Ovary (tissue), 7 donors: ENCODE measurements at regions not wholly inside any gene's neighbourhood (a gene's known extent, or its start where the extent isn't known, plus 50 kb on each side); places are given as distances from the start of the nearest gene placed in this dataset.

Experiments used
- DNase-seq, 5 donors: peaks; one replicate each; pipeline ENCODE4 v3.0.0-alpha.2; 2019 to 2020
- H3K27ac ChIP-seq, 2 donors: fragments of 200-600 bp; one replicate each; pipeline versions ENCODE4 v1.5.1 to v1.8.0; 2019 to 2022
- H3K27me3 ChIP-seq: fragments of 200-600 bp; one replicate; pipeline ENCODE4 v1.8.0; 2022
- H3K36me3 ChIP-seq: fragments of 200-600 bp; sonication (generic); one replicate; pipeline ENCODE4 v1.5.1; 2019
- H3K4me1 ChIP-seq: one replicate; pipeline ENCODE4 v1.8.1; 2013; ENCODE audit warnings: mild to moderate bottlenecking, moderate library complexity; ENCODE audit not compliant: insufficient read depth
- H3K4me3 ChIP-seq: fragments of 200-600 bp; sonication (generic); one replicate; pipeline ENCODE4 v1.5.1; 2017
- H3K9me3 ChIP-seq, 2 donors: fragments of 200-600 bp in 1 of 2; sonication (generic) in 1 of 2; one replicate each; pipeline versions ENCODE4 v1.5.1 to v1.8.1; 2013 to 2019; ENCODE audit warnings: mild to moderate bottlenecking in 1 of 2, moderate library complexity in 1 of 2
- CTCF ChIP-seq, 3 donors: fragments of 450-650 bp in 2 of 3; fragments of 200-600 bp in 1 of 3; IDR thresholded peaks; one replicate each; pipeline versions ENCODE4 v1.5.1 to v1.8.0; 2016 to 2022; ENCODE audit warnings: antibody characterized with exemption in 3 of 3, mild to moderate bottlenecking in 1 of 3
- EP300 ChIP-seq: sonication (generic); formaldehyde crosslinking; IDR thresholded peaks from one replicate; pipeline ENCODE4 v1.6.1; 2017; ENCODE audit warnings: antibody characterized with exemption
- POLR2A ChIP-seq: fragments of 450-650 bp; IDR thresholded peaks from one replicate; pipeline ENCODE4 v1.6.1; 2017; ENCODE audit warnings: antibody characterized with exemption, mild to moderate bottlenecking, moderate library complexity
- WGBS, 3 donors: extraction: QIAGEN DNeasy Blood & Tissue Kit in 1 of 3; methylation state at CpG; one replicate each; pipeline versions ENCODE4 v1.1.5 to v1.1.7; 2013 to 2017; 5-methylcytosine and 5-hydroxymethylcytosine counted together
- intact Hi-C, 4 donors: fragments of 100-400 bp; cut with DNase I; formaldehyde crosslinking; loops; one replicate each; pipeline versions ENCODE4 v1.11.0 to v1.15.1; 2022 to 2023
- donor health status: DM: no; HTN: no; CAD: no; lungs with moderate emphysema.
- donor health status: DM: no; HTN: no; CAD: no.
- donor health status: Bipolar disorder and iron deficiency.
- donor health status: DM: no; HTN: no; CAD: no.
- donor health status: DM: yes; HTN: yes; CAD: no.

- H3K27me3 ChIP-seq: no peaks in the 10 kb centered on the region
- 87 to 93% (median 88%) methylated on average over 1 of the region's 1 CpG for WGBS, 3 donors
- intact Hi-C loops: no loop called here
- no peak for DNase-seq
- H3K36me3 ChIP-seq: no peaks in the 10 kb centered on the region
- no peaks in the 10 kb centered on the region for H3K4me1 ChIP-seq
- no peak overlapping the region for H3K4me3 ChIP-seq
- H3K27ac ChIP-seq: no peak overlapping the region
- no peak for TF ChIP-seq CTCF (IDR thresholded peaks at IDR 0.05)
- TF ChIP-seq EP300: no peak
- no peak for TF ChIP-seq POLR2A
- no peaks in the 10 kb centered on the region for H3K9me3 ChIP-seq
These were observed 101.5 kb upstream of the PPP2R3A start for GRCh38 chr3:135864060-135864459.

- no peaks in the 10 kb centered on the region for H3K4me1 ChIP-seq
- no peaks in the 10 kb centered on the region for H3K9me3 ChIP-seq
- no peak for DNase-seq
- no peak for TF ChIP-seq CTCF (IDR thresholded peaks at IDR 0.05)
- TF ChIP-seq EP300: no peak
- no peak for TF ChIP-seq POLR2A
- intact Hi-C loops: no loop called here
- no peaks in the 10 kb centered on the region for H3K36me3 ChIP-seq
- H3K27me3 ChIP-seq: no peaks in the 10 kb centered on the region
- no peak overlapping the region for H3K4me3 ChIP-seq
- H3K27ac ChIP-seq: no peak overlapping the region
These were observed 100.4 kb upstream of the PPP2R3A start for GRCh38 chr3:135865085-135865484.

GRCh38 chr3:135865553-135865952, 100.0 kb upstream of the PPP2R3A start:
- DNase-seq: no peak
- no peaks in the 10 kb centered on the region for H3K4me1 ChIP-seq
- no peaks in the 10 kb centered on the region for H3K9me3 ChIP-seq
- TF ChIP-seq CTCF (IDR thresholded peaks at IDR 0.05) (no peak), POLR2A (no peak), EP300 (no peak)
- intact Hi-C loops: no loop called here
- no peak overlapping the region for H3K27ac ChIP-seq
- 43 to 54% (median 52%) methylated on average over 2 of the region's 2 CpGs for WGBS, 3 donors
- no peaks in the 10 kb centered on the region for H3K27me3 ChIP-seq
- H3K36me3 ChIP-seq: no peaks in the 10 kb centered on the region
- H3K4me3 ChIP-seq: no peak overlapping the region

GRCh38 chr3:135867911-135868310, 97.6 kb upstream of the PPP2R3A start:
- intact Hi-C loops: no loop called here
- H3K27me3 ChIP-seq: no peaks in the 10 kb centered on the region
- no peaks in the 10 kb centered on the region for H3K9me3 ChIP-seq
- H3K27ac ChIP-seq: no peak overlapping the region
- H3K36me3 ChIP-seq: no peaks in the 10 kb centered on the region
- WGBS, 3 donors: 81 to 89% (median 86%) methylated on average over 1 of the region's 1 CpG
- H3K4me3 ChIP-seq: no peak overlapping the region
- no peak for DNase-seq
- TF ChIP-seq POLR2A (no peak), CTCF (IDR thresholded peaks at IDR 0.05) (no peak), EP300 (no peak)
- H3K4me1 ChIP-seq: no peaks in the 10 kb centered on the region

GRCh38 chr3:135868801-135869200, 96.7 kb upstream of the PPP2R3A start:
- Histone ChIP-seq H3K36me3 (no peaks in the 10 kb centered on the region), H3K4me1 (no peaks in the 10 kb centered on the region), H3K27me3 (no peaks in the 10 kb centered on the region), H3K4me3 (no peak overlapping the region), H3K9me3 (no peaks in the 10 kb centered on the region), H3K27ac (no peak overlapping the region)
- DNase-seq: no peak
- WGBS, 3 donors: 85 to 91% (median 91%) methylated on average over 3 of the region's 3 CpGs
- intact Hi-C loops: no loop called here
- TF ChIP-seq POLR2A: no peak
- TF ChIP-seq CTCF (IDR thresholded peaks at IDR 0.05): no peak
- TF ChIP-seq EP300: no peak
